OCI-LY1 (cell line): ENCODE measurements at regions not wholly inside any gene's neighbourhood (a gene's known extent, or its start where the extent isn't known, plus 50 kb on each side); places are given as distances from the start of the nearest gene placed in this dataset.

Experiments
- EZH2 ChIP-seq: fragments of 200-600 bp; sonication (generic), shearing (Covaris generic); IDR thresholded peaks from 2 replicates; pipeline ENCODE4 v1.8.0; 2017; ENCODE audit warnings: borderline replicate concordance, mixed run types, mild to moderate bottlenecking, antibody characterized with exemption, low read length, moderate library complexity, mixed read lengths
- TF ChIP-seq, protein P1 (sequence below): fragments of 200-600 bp; sonication (generic), shearing (Covaris generic); IDR thresholded peaks from 2 replicates; pipeline ENCODE4 v1.5.1; 2017; ENCODE audit warnings: mild to moderate bottlenecking, antibody characterized with exemption, low read length, moderate library complexity, mixed read lengths

DNA sequence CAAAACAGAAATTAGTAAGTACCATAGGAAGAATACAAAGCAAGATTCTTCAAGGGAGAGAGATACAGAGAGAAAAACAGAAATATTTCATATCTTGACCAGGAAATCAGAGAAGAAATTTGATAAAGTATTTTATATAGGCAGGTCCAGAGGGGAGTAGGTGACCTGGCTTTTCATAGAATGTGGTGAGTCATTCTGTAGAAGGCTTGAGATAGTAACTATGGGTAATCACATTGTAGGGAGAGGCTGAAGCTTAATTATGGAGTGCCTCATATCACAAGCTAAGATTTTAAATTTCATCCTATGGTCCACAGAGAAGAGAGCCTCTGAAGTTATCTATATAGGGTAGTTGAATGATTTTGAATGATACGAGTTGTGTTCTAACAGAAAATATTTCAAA lies 195.0 kb upstream of the CYRIA start:
- TF ChIP-seq, protein P1, sequence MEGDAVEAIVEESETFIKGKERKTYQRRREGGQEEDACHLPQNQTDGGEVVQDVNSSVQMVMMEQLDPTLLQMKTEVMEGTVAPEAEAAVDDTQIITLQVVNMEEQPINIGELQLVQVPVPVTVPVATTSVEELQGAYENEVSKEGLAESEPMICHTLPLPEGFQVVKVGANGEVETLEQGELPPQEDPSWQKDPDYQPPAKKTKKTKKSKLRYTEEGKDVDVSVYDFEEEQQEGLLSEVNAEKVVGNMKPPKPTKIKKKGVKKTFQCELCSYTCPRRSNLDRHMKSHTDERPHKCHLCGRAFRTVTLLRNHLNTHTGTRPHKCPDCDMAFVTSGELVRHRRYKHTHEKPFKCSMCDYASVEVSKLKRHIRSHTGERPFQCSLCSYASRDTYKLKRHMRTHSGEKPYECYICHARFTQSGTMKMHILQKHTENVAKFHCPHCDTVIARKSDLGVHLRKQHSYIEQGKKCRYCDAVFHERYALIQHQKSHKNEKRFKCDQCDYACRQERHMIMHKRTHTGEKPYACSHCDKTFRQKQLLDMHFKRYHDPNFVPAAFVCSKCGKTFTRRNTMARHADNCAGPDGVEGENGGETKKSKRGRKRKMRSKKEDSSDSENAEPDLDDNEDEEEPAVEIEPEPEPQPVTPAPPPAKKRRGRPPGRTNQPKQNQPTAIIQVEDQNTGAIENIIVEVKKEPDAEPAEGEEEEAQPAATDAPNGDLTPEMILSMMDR = no peak
- TF ChIP-seq EZH2 = no peak
